GM19463 (cell line): ENCODE measurements at regions not wholly inside any gene's neighbourhood (a gene's known extent, or its start where the extent isn't known, plus 50 kb on each side); places are given as distances from the start of the nearest gene placed in this dataset.
A peak's percentile ranks its signal among the peaks of the same experiment; 100 is the strongest.

Source experiments
- ATAC-seq: cut with Tn5 transposase; IDR thresholded peaks from one replicate; pipeline ENCODE4 v1.9.1; 2021; ENCODE audit warnings: mild to moderate bottlenecking, moderate library complexity; ENCODE audit not compliant: unreplicated experiment

- no peak for ATAC-seq
Measured at GRCh38 chr4:124903995-124904722, 191.6 kb upstream of the ANKRD50 start.

- ATAC-seq = no peak
Measured at GRCh38 chr4:124902001-124902515, 189.5 kb upstream of the ANKRD50 start.

GRCh38 chr4:124899997-124900396 is 187.5 kb upstream of the ANKRD50 start:
- no peak for ATAC-seq

- no peak for ATAC-seq
Measured at GRCh38 chr4:124890522-124890921, 178.0 kb upstream of the ANKRD50 start.

GRCh38 chr4:124887739-124888138 is 175.2 kb upstream of the ANKRD50 start:
- no peak for ATAC-seq

- ATAC-seq = no peak
Measured at GRCh38 chr4:124884316-124884715, 171.8 kb upstream of the ANKRD50 start.

GRCh38 chr4:124883632-124884031 is 171.1 kb upstream of the ANKRD50 start:
- no peak for ATAC-seq

- ATAC-seq = no peak
Measured at GRCh38 chr4:124879195-124879594, 166.7 kb upstream of the ANKRD50 start.

GRCh38 chr4:124874172-124874450 is 161.6 kb upstream of the ANKRD50 start:
- ATAC-seq = no peak

GRCh38 chr4:124873361-124874171 is 161.0 kb upstream of the ANKRD50 start:
- ATAC-seq = no peak

- no peak for ATAC-seq
Measured at GRCh38 chr4:124872659-124873058, 160.1 kb upstream of the ANKRD50 start.

GRCh38 chr4:124869961-124870495 is 157.5 kb upstream of the ANKRD50 start:
- no peak for ATAC-seq

GRCh38 chr4:124868495-124868894 is 156.0 kb upstream of the ANKRD50 start:
- ATAC-seq = no peak

GRCh38 chr4:124867536-124867935 is 155.0 kb upstream of the ANKRD50 start:
- no peak for ATAC-seq

- ATAC-seq = no peak
Measured at GRCh38 chr4:124866301-124866700, 153.8 kb upstream of the ANKRD50 start.

GRCh38 chr4:124863040-124863545 is 150.6 kb upstream of the ANKRD50 start:
- no peak for ATAC-seq

GRCh38 chr4:124862261-124862660 is 149.7 kb upstream of the ANKRD50 start:
- no peak for ATAC-seq

- no peak for ATAC-seq
Measured at GRCh38 chr4:124861761-124862160, 149.2 kb upstream of the ANKRD50 start.

GRCh38 chr4:124854968-124855367 is 142.4 kb upstream of the ANKRD50 start:
- ATAC-seq = peak; percentile 85

- ATAC-seq = no peak
Measured at GRCh38 chr4:124851741-124852140, 139.2 kb upstream of the ANKRD50 start.

- no peak for ATAC-seq
Measured at GRCh38 chr4:124846306-124846705, 133.8 kb upstream of the ANKRD50 start.
